ENCODE measurements at regions not wholly inside any gene's neighbourhood (a gene's known extent, or its start where the extent isn't known, plus 50 kb on each side); places are given as distances from the start of the nearest gene placed in this dataset.
A peak's percentile ranks its signal among the peaks of the same experiment; 100 is the strongest.

GRCh38 chr2:236510034-236510433 is 59.6 kb upstream of the ACKR3 start:
- Mint-ChIP-seq H3K27me3 (peaks cover 36% of the 10 kb centered on the region), H3K4me3 (no peak overlapping the region)

DNA sequence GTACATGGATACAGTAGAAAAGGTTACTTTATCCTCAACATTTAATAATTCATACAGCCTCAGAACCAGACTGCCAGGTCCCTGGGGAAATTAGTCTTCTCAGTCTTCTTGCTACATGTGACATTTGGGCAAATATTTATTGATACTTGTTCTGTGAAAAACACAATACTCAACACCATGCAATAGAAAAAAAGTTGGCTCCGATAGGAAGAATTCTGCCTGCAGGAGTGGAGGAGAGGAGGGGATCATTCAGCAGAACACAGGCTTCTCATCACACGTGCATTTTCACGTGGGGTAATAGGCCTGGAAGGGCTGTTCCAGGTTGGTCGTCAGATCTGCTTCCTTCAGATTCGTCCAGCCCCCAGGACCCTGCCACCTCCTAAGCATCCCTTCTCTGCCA is 58.4 kb upstream of the ACKR3 start:
- H3K36me3 Mint-ChIP-seq = peaks cover 1% of the 10 kb centered on the region
- DNase-seq (no peak), ATAC-seq (ENCODE audit: low read depth) (no peak)
- no peaks in the 10 kb centered on the region for H3K9me3 Mint-ChIP-seq
- no peak overlapping the region for H3K27ac Mint-ChIP-seq
- peaks cover 27% of the 10 kb centered on the region for H3K27me3 Mint-ChIP-seq
- H3K4me3 Mint-ChIP-seq = no peak overlapping the region
- POLR2A ChIA-PET = interaction anchor here (3.7 kb wide), 1 partner anchor 58 kb away, joined by 34 read pairs; the partner anchor contains the start of gene ACKR3
- peaks cover 10% of the 10 kb centered on the region for H3K4me1 Mint-ChIP-seq

More at GRCh38 chr2:236510034-236510433, 59.6 kb upstream of the ACKR3 start:
- POLR2A ChIA-PET = interaction anchor here (1.4 kb wide), 1 partner anchor 60 kb away, joined by 3 read pairs; the partner anchor contains the start of gene ACKR3
- peaks cover 4% of the 10 kb centered on the region for H3K9me3 Mint-ChIP-seq
- peaks cover 10% of the 10 kb centered on the region for H3K4me1 Mint-ChIP-seq
- ATAC-seq (ENCODE audit: low read depth) (no peak), DNase-seq (no peak)
- H3K27ac Mint-ChIP-seq = no peak overlapping the region
- peaks cover 5% of the 10 kb centered on the region for H3K36me3 Mint-ChIP-seq

DNA sequence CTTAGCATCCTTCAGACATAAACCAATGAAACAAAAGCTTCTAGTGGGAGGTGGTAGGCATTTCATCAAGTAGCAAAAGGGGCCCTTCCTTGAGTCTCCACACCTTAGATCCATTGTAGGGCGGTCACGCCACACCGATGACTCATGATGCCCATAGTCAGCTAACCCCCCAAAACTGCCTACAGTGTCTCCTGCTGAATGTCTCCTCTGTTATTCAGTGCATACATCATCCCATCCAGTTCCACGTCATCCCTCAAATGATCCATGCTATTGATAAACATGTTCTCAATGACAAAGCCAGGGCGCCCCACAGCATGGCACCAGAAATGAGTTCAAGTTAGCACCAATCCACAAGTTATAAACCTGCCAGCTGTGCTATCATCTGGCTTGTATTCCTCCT is 57.4 kb upstream of the ACKR3 start:
- H3K36me3 Mint-ChIP-seq = no peaks in the 10 kb centered on the region
- DNase-seq (no peak), ATAC-seq (ENCODE audit: low read depth) (no peak)
- POLR2A ChIA-PET = interaction anchor here (0.6 to 3.7 kb wide), 6 partner anchors 10 to 370 kb away, joined by 3 to 34 read pairs (median 4); partner anchors contain the start of gene ACKR3
- H3K4me1 Mint-ChIP-seq = peaks cover 5% of the 10 kb centered on the region
- no peak overlapping the region for H3K4me3 Mint-ChIP-seq
- no peaks in the 10 kb centered on the region for H3K9me3 Mint-ChIP-seq
- H3K27ac Mint-ChIP-seq = no peak overlapping the region
- peaks cover 17% of the 10 kb centered on the region for H3K27me3 Mint-ChIP-seq

- peaks cover 4% of the 10 kb centered on the region for H3K4me1 Mint-ChIP-seq
- H3K27ac Mint-ChIP-seq = no peak overlapping the region
- POLR2A ChIA-PET = interaction anchor here (0.7 to 3.7 kb wide), 5 partner anchors 25 to 58 kb away, joined by 3 to 34 read pairs (median 3); partner anchors contain the start of gene ACKR3
- no peaks in the 10 kb centered on the region for H3K36me3 Mint-ChIP-seq
- no peaks in the 10 kb centered on the region for H3K9me3 Mint-ChIP-seq
- ATAC-seq (ENCODE audit: low read depth) (peak; percentile 96), DNase-seq (peak; percentile 75)
- H3K27me3 Mint-ChIP-seq = peaks cover 19% of the 10 kb centered on the region
- H3K4me3 Mint-ChIP-seq = no peak overlapping the region
Observed at GRCh38 chr2:236512902-236513435, 56.7 kb upstream of the ACKR3 start.

GRCh38 chr2:236513956-236514355 is 55.7 kb upstream of the ACKR3 start:
- Mint-ChIP-seq H3K27me3 (peaks cover 13% of the 10 kb centered on the region), H3K9me3 (no peaks in the 10 kb centered on the region), H3K4me1 (peaks cover 4% of the 10 kb centered on the region), H3K4me3 (no peak overlapping the region), H3K27ac (no peak overlapping the region), H3K36me3 (no peaks in the 10 kb centered on the region)
- POLR2A ChIA-PET = interaction anchor here (1.4 to 3.7 kb wide), 4 partner anchors 24 to 55 kb away, joined by 3 to 34 read pairs (median 4); partner anchors contain the start of gene ACKR3
- ATAC-seq (ENCODE audit: low read depth) (no peak), DNase-seq (no peak)

DNA sequence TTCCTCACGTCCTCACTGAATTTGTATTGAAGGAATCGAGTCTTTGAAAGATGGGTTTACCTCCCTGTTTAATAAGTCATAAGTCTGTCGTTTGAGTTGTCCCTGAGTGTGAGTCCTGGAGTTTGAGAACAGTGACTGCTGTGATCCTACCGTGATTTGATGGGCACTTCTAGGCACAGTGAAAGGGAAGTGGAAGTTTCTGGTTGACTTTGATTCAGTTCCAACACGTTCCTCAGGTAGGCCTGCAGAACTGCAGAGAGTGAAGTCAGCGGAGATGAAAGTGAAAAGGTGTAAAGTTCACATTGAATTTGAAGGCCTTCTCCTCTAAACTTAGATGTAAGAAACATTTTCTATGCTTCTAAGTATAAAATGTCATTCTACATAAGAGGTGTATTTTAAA is 52.9 kb upstream of the ACKR3 start:
- Mint-ChIP-seq H3K9me3 (no peaks in the 10 kb centered on the region), H3K27ac (no peak overlapping the region), H3K36me3 (no peaks in the 10 kb centered on the region), H3K4me1 (peaks cover 3% of the 10 kb centered on the region), H3K4me3 (no peak overlapping the region), H3K27me3 (peaks cover 19% of the 10 kb centered on the region)
- ATAC-seq (ENCODE audit: low read depth) (no peak), DNase-seq (no peak)
- POLR2A ChIA-PET = no interaction called here

- no peak for ATAC-seq (ENCODE audit: low read depth)
- Mint-ChIP-seq H3K27ac (no peak overlapping the region), H3K4me3 (no peak overlapping the region), H3K27me3 (peaks cover 23% of the 10 kb centered on the region), H3K36me3 (no peaks in the 10 kb centered on the region), H3K4me1 (peaks cover 3% of the 10 kb centered on the region), H3K9me3 (no peaks in the 10 kb centered on the region)
- DNase-seq = no peak
- POLR2A ChIA-PET = no interaction called here
Observed at GRCh38 chr2:236517251-236518031, 52.2 kb upstream of the ACKR3 start.
